CD4-positive, alpha-beta T cell treated with Interleukin-12 subunit alpha and Interleukin-12 subunit beta, for 1 hour (primary cell): ENCODE measurements at regions not wholly inside any gene's neighbourhood (a gene's known extent, or its start where the extent isn't known, plus 50 kb on each side); places are given as distances from the start of the nearest gene placed in this dataset.
"Not testable (repeated sequence)": the region's sequence is repeated elsewhere in the genome, so short reads cannot be mapped to it uniquely, and the experiment has no call there.

Experiments
- DNase-seq: peaks from one replicate; pipeline ENCODE4 v3.0.0-alpha.2; 2020

- no peak for DNase-seq
These were observed 1211.4 kb downstream of the VRK1 start for GRCh38 chr14:98008381-98009113.

DNA sequence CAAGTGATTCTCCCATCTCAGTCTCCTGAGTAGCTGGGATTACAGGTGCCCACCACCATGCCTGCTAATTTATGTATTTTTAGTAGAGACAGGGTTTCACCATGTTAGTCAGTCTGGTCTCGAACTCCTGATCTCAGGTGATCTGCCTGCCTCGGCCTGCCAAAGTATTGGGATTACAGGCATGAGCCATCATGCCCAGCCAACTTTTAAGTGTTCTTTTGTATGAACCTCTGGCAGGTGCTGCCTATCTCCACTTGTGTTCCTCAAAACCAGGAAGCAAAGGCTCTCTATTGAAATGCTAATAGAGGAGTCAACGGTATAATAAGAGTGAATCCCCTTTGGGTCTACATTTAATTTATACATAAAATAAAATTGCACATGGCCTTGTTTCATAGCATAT, 1212.0 kb downstream of the VRK1 start:
- not testable (repeated sequence) for DNase-seq

- peak; percentile 9 for DNase-seq
These were observed 1213.6 kb downstream of the VRK1 start for GRCh38 chr14:98010784-98011183.

DNA sequence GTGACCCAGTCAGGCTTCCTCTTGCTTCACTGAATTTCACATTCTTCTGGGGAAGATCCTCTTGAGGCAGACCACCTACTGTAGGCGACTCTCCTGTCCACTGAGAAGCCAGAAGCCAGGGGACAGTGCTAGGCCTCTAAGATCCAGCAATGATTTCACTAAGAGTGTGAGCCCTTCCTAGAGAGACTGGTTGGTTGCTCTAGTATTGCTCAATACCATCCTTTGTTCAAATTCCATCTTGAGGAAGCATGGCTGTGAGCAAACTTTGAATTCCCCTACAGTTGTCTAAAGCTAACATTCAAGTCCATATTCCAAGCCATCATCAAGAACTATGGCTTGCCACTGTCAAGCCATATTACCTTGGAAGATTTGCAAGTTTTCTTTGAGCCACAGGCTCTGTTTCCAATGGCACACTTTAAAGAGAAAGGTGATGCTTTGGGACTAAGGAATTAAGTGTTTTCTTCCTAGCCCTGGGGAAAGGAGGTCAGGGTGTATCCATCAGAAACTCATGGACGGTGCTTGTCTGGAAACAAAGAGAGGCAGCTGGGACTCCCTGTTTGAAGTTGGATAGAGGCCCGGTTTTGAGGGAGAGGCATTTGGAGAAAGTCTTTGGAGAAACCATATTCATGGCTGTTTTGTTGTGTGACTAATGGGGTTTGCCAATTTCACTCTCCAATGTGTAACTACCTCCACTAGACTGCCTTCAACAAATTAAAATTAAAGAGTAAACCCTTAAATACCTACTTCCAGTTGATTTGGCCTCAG, 1217.9 kb downstream of the VRK1 start:
- DNase-seq = no peak

DNA sequence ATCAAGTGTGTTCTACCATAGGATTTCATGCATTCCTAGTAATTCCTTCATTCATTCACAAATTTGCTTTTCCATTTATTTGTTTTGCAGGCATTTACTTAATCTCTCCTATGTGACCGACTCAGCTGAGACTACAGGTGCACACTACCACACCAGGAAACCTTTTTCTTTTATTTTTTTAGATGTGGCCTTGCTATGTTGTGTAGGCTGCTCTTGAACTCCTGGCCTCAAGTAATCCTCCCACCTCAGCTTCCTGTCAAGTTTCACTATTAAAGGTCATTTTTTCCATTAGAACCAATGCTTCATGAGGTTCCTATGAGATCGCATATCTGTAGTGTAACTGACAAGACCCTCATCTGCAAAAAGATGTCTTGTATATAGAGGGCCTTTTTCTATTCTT, 1218.7 kb downstream of the VRK1 start:
- DNase-seq = no peak

- peak; percentile 28 for DNase-seq
These were observed 1221.4 kb downstream of the VRK1 start for GRCh38 chr14:98018628-98019027.

GRCh38 chr14:98022541-98023520, 1225.6 kb downstream of the VRK1 start:
- no peak for DNase-seq

- DNase-seq = no peak
These were observed 1231.0 kb downstream of the VRK1 start for GRCh38 chr14:98028162-98028561.

DNA sequence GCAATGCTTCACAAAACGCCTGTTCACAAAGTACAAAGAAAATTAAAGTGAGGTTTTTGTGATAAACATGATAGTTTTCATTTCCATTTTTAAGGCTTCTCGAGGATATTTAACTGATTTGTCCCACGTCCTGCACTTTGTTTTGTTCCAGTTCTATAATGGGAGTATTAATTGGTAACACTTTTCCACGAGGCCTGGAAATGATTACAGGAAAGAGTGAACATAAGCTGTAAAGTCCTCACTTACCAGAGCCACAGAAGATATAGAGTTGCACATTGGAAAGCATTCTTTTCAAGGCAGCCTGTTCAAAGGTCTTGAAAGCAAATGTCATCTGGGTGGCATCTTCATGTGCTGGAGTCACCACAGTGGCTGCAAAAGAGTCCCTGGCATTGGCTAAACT, 1236.6 kb downstream of the BCL11B start:
- no peak for DNase-seq

- no peak for DNase-seq
These were observed 1234.2 kb downstream of the BCL11B start for GRCh38 chr14:98037831-98038230.

GRCh38 chr14:98056946-98057345, 1215.1 kb downstream of the BCL11B start:
- DNase-seq = no peak

GRCh38 chr14:98059106-98059505, 1212.9 kb downstream of the BCL11B start:
- DNase-seq = no peak

DNA sequence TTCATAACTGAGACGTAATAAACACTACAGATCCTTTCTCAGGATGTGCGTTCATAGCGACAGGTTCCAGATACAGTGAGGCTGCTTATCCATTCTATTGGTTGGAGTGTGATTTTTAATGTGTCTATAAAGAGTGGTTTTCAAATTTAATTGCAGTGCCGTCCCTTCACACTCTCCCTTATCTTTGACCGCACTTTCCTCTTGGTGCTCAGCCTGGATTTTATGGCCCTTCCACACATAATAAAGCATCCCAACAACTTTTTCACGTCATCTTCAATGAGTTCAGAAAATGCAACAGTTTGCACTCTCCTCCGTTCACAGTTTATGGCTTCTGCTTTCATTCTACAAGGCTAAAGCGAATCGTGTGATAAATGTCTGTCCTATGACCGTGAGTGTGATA, 1209.9 kb downstream of the BCL11B start:
- DNase-seq = no peak

DNA sequence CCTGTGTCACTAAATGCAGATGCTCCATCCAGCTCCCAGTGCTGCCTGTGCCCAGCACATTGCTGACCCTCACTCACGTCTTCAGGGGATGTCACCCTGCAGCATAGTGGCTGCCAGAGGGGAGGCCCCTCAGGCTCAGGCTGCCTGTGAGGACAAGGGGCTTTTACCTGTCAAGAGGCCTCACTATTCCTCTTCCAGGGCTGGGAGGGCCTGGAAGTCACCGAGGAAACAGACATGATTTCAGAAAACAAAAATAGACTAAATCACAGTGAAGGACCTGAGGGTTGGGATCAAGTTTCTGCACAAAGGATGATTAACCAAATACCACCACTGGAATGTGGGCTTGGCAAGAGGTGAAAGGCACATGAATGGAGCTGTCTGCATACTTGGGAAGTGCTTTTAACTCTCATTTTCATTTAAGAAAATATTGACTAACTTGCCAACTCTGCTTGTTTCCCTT, 1202.3 kb downstream of the BCL11B start:
- DNase-seq = no peak

DNA sequence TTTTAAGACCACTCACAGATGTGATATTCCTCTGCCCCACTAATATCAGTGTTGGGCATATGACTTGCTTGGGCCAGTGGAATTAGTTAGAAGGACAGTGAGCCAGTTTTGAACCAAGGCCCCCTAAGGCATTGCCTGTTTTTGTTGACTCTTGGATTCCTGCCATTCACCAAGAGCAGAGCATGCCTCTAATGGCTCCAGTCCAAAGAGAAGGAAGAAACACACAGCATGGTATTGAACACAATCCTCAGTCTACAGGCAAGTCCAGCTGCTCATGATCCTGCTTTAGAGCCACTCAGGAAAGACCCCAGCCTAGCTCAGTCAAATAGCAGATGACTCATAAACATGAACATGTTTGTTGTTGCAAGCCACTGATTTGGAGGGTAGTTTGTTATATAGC, 1201.5 kb downstream of the BCL11B start:
- DNase-seq = no peak

- DNase-seq = no peak
These were observed 1197.9 kb downstream of the BCL11B start for GRCh38 chr14:98074111-98074510.

GRCh38 chr14:98077176-98077575, 1194.8 kb downstream of the BCL11B start:
- DNase-seq = no peak

- no peak for DNase-seq
These were observed 1189.2 kb downstream of the BCL11B start for GRCh38 chr14:98082833-98083232.

DNA sequence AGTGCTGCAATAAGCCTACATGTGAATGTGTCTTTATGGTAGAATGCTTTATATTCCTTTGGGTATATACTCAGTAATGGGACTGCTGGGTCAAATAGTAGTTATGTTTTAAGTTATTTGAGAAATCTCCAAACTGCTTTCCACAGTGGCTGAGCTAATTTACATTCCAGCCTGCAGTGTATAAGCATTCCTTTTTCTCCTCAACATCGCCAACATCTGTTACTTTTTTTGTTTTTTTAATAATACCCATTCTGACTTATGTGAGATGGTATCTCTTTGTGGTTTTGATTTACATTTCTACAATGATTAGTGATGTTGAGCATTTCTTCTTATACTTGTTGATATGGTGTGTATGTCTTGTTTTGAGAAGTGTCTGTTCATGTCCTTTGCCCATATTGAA, 1186.2 kb downstream of the BCL11B start:
- DNase-seq = no peak

DNA sequence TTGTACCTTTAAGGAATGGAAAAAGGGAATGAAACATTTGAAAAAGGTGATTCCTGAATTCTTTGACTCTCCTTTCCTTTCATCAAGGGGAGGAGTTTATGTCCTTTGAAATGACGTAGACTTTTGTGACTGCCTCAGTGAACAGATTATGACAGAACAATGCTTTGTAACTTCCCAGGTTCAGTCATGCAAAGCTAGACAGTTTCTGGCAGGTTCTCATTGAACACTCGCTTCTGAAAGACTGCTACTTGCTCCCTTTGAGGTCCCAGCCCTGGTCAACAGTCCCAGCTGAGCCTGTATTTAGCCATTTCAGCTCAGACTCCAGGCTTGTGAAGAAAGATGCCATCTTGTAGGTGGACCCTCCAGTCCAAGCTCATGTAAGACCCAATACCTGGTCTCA, 1178.9 kb downstream of the BCL11B start:
- no peak for DNase-seq

GRCh38 chr14:98099527-98099926, 1172.5 kb downstream of the BCL11B start:
- DNase-seq = no peak

DNA sequence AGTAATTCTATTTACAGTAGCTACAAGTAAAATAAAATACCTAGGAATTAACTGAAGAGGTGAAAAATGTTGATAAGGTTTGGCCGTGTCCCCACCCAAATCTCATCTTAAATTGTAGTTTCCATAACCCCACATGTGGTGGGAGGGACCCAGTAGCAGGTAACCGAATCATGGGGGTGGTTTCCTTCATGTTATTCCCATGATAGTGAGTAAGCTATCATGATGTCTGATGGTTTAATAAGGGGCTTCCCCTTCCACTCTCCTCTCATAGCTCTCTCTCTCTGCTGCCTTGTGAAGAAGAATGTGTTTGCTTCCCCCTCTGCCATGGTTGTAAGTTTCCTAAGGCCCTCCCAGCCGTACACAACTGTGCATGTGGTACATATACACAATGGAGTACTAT, 1170.7 kb downstream of the BCL11B start:
- DNase-seq = no peak

DNA sequence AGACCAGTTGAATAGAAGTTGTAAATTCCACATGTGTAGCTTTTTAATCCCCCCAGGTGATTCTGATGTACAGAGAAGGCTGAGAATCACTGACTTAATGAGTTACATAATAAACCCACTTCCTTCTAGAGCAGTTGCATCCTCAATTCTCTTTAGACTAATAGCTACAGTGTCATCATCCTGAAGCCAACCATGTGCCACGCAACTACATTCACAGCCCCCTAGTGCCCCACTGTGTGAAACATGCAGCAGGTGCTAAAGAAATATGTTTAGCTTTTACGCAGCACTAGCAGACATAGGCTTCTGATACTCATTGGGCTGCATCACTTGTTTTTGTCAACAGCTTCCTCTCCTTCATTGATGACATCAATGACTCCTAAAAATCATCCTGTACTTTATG, 1168.3 kb downstream of the BCL11B start:
- DNase-seq = peak; percentile 10
